BLaER1 treated with 17β-estradiol and CSF1 and Interleukin-3, amounts not matched to agents 10 nM and 100 nM (cell line): ENCODE measurements at regions not wholly inside any gene's neighbourhood (a gene's known extent, or its start where the extent isn't known, plus 50 kb on each side); places are given as distances from the start of the nearest gene placed in this dataset.

Experiments used
- H3K27ac ChIP-seq, 11 experiments: shearing (Covaris generic); formaldehyde crosslinking; 2 replicates each; pipeline ENCODE4 v1.8.1; 2022
- H3K27me3 ChIP-seq, 11 experiments: shearing (Covaris generic); formaldehyde crosslinking; 2 replicates each; pipeline ENCODE4 v1.8.1; 2022
- H3K36me3 ChIP-seq, 11 experiments: shearing (Covaris generic); formaldehyde crosslinking; 2 replicates each; pipeline ENCODE4 v1.8.1; 2022
- H3K4me1 ChIP-seq, 10 experiments: shearing (Covaris generic); formaldehyde crosslinking; 2 replicates each; pipeline ENCODE4 v1.8.1; 2022
- H3K4me2 ChIP-seq, 11 experiments: shearing (Covaris generic); formaldehyde crosslinking; 2 replicates each; pipeline ENCODE4 v1.8.1; 2022
- H3K4me3 ChIP-seq, 10 experiments: shearing (Covaris generic); formaldehyde crosslinking; 2 replicates each; pipeline ENCODE4 v1.8.1; 2022
- H3K9ac ChIP-seq, 11 experiments: shearing (Covaris generic); formaldehyde crosslinking; 2 replicates each; pipeline ENCODE4 v1.8.1; 2022
- H3K9me3 ChIP-seq, 11 experiments: shearing (Covaris generic); formaldehyde crosslinking; replicated peaks in 1 of 11; 2 replicates each; pipeline ENCODE4 v1.8.1; 2022
- H4K20me1 ChIP-seq, 11 experiments: shearing (Covaris generic); formaldehyde crosslinking; 2 replicates each; pipeline ENCODE4 v1.8.1; 2022
- Cebpa-rat ChIP-seq, 11 experiments: shearing (Covaris generic); IDR thresholded peaks; 2 replicates each; pipeline ENCODE4 v1.8.1; 2022

DNA sequence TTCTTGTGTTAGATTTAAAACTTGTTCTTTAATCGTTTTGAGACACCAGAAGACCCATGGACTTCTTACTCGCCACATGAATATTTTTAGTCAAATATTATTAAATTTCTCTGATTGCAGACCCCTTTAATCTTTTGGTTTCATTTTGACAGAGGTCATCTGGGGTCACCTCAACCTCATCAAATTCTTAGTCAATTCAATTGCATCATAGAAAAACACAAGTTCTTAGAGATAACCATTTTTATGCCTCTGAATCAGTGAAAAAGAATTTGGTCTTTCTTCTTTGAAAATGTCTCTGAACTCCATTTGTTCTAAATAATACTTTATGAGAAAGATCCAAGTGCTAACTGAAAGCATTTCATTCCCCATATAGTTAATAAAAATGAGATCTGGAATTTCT lies 55.2 kb upstream of the CBLN4 start:
- no peak overlapping the region for H3K4me2 ChIP-seq
- no peaks in the 10 kb centered on the region for H3K9me3 ChIP-seq
- H3K36me3 ChIP-seq, result no peaks in the 10 kb centered on the region
- H3K9ac ChIP-seq, result no peak overlapping the region
- H3K4me1 ChIP-seq, result no peaks in the 10 kb centered on the region
- H3K4me3 ChIP-seq, result no peak overlapping the region
- no peaks in the 10 kb centered on the region for H4K20me1 ChIP-seq
- H3K27me3 ChIP-seq, result no peaks in the 10 kb centered on the region
- no peak for TF ChIP-seq Cebpa-rat (IDR thresholded peaks at IDR 0.05)
- no peak overlapping the region for H3K27ac ChIP-seq

- H3K9me3 ChIP-seq, result no peaks in the 10 kb centered on the region
- no peak overlapping the region for H3K4me3 ChIP-seq
- no peaks in the 10 kb centered on the region for H3K36me3 ChIP-seq
- H3K4me1 ChIP-seq, result no peaks in the 10 kb centered on the region
- no peaks in the 10 kb centered on the region for H3K27me3 ChIP-seq
- TF ChIP-seq Cebpa-rat (IDR thresholded peaks at IDR 0.05), result no peak
- no peak overlapping the region for H3K27ac ChIP-seq
- no peak overlapping the region for H3K9ac ChIP-seq
- H3K4me2 ChIP-seq, result no peak overlapping the region
- H4K20me1 ChIP-seq, result no peaks in the 10 kb centered on the region
Observed at GRCh38 chr20:56069016-56069415, 63.7 kb upstream of the CBLN4 start.

DNA sequence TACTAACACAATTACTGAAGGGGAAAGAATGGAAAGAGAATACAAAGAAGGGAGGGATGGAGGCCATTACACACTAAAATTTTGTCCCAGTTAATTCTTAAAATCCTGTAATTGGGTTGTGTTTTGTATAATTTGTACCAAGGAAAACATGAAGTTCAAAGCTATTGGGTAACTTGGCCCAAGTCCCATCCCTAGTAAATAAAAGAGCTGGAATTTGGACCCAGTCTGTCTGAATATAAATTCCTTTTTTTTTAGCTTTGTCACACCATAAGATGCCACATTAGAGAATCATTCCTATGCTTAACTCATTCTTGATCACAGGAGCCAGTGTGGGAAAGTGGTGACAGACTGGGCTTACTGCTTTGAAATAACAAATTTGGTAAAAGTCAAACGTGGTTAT lies 66.8 kb upstream of the CBLN4 start:
- no peak overlapping the region for H3K4me2 ChIP-seq
- no peak overlapping the region for H3K27ac ChIP-seq
- no peaks in the 10 kb centered on the region for H3K4me1 ChIP-seq
- no peak overlapping the region for H3K4me3 ChIP-seq
- no peaks in the 10 kb centered on the region for H3K27me3 ChIP-seq
- H3K36me3 ChIP-seq, result no peaks in the 10 kb centered on the region
- no peak overlapping the region for H3K9ac ChIP-seq
- H4K20me1 ChIP-seq, result no peaks in the 10 kb centered on the region
- no peak for TF ChIP-seq Cebpa-rat (IDR thresholded peaks at IDR 0.05)
- no peaks in the 10 kb centered on the region for H3K9me3 ChIP-seq

DNA sequence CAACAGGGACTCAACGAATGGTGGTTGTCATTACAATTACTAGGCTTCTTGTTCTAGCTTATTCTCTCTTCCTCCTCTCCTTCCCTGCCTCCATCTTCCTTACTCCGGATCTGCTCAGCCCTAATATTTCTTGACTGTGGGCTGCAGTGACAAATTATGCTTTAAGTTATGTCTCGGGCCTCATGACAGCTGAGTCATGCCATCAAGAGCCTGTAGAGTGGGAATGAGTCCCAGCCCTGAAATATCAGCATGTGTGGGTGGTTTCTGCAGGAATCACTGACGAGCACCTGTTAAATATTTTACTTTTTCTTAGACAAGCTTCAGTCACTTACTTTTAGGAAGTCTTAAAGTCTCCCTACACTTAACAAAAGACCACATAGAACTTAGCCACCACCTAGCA lies 83.1 kb upstream of the CBLN4 start:
- no peak for TF ChIP-seq Cebpa-rat (IDR thresholded peaks at IDR 0.05)
- Histone ChIP-seq H3K9ac (no peak overlapping the region), H4K20me1 (no peaks in the 10 kb centered on the region), H3K9me3 (peaks cover 4 to 7% (median 5%) of the 10 kb centered on the region in 11 experiments), H3K4me1 (peaks cover 0 to 11% (median 2%) of the 10 kb centered on the region in 10 experiments; a peak in 6 of 20 replicates), H3K27me3 (no peaks in the 10 kb centered on the region), H3K4me3 (no peak overlapping the region), H3K36me3 (no peaks in the 10 kb centered on the region), H3K4me2 (no peak overlapping the region), H3K27ac (no peak overlapping the region)

DNA sequence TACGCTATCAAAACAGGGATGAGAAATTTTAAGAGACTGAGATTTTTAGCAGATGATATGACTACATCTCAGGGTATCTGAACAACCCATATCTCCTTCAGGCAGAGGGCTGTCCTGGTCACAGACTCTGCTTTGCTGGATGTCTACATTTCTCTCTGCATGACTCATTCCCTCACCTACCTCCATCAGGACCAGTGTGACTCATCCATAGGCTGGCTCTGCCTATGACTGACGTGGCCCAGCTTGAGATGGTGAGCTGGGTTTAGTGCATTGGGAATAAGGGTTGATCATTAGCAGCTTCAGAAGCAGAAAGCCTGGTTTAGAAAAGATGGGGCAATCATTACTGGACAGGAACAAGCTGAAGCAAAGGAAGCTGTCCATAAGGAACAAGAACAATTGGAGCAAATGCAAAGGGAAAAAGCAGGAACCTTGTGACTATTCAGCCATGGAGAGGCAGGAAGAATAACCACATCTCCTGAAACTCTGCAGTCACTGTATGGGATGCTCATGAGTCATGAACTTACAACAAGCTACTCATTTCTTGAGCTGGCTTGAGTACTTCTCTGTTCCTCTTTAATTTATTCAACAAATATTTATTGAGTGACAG lies 86.4 kb upstream of the CBLN4 start:
- Histone ChIP-seq H3K4me1 (peaks cover 0 to 11% (median 2%) of the 10 kb centered on the region in 10 experiments; a peak in 6 of 20 replicates), H3K9me3 (peaks cover 28 to 35% (median 30%) of the 10 kb centered on the region in 11 experiments), H3K27ac (no peak overlapping the region), H3K27me3 (no peaks in the 10 kb centered on the region), H3K9ac (no peak overlapping the region), H4K20me1 (no peaks in the 10 kb centered on the region), H3K36me3 (no peaks in the 10 kb centered on the region; a peak in 1 of 22 replicates), H3K4me2 (peak overlapping the region in 1 of 11 experiments; percentile 18; a peak in 1 of 22 replicates), H3K4me3 (no peak overlapping the region)
- TF ChIP-seq Cebpa-rat (IDR thresholded peaks at IDR 0.05), result no peak

- Histone ChIP-seq H3K36me3 (no peaks in the 10 kb centered on the region; a peak in 1 of 22 replicates), H3K4me2 (no peak overlapping the region), H3K27me3 (no peaks in the 10 kb centered on the region), H3K9ac (no peak overlapping the region), H4K20me1 (no peaks in the 10 kb centered on the region), H3K4me1 (peaks cover 0 to 11% (median 2%) of the 10 kb centered on the region in 10 experiments; a peak in 6 of 20 replicates), H3K27ac (no peak overlapping the region), H3K9me3 (peaks cover 28 to 35% (median 30%) of the 10 kb centered on the region in 11 experiments), H3K4me3 (no peak overlapping the region; a peak in 1 of 20 replicates)
- TF ChIP-seq Cebpa-rat (IDR thresholded peaks at IDR 0.05), result no peak
Observed at GRCh38 chr20:56094228-56094627, 88.9 kb upstream of the CBLN4 start.

- peaks cover 16 to 22% (median 19%) of the 10 kb centered on the region in 11 experiments for H3K9me3 ChIP-seq
- H3K27me3 ChIP-seq, result no peaks in the 10 kb centered on the region
- no peak overlapping the region for H3K9ac ChIP-seq
- no peak overlapping the region for H3K4me2 ChIP-seq
- H4K20me1 ChIP-seq, result no peaks in the 10 kb centered on the region
- no peak overlapping the region for H3K4me3 ChIP-seq
- H3K27ac ChIP-seq, result no peak overlapping the region
- no peak for TF ChIP-seq Cebpa-rat (IDR thresholded peaks at IDR 0.05)
- H3K4me1 ChIP-seq, result peaks cover 0 to 6% (median 0%) of the 10 kb centered on the region in 10 experiments; a peak in 3 of 20 replicates
- H3K36me3 ChIP-seq, result no peaks in the 10 kb centered on the region; a peak in 1 of 22 replicates
Observed at GRCh38 chr20:56098981-56099500, 93.7 kb upstream of the CBLN4 start.

GRCh38 chr20:56111961-56112730 lies 106.8 kb upstream of the CBLN4 start:
- no peaks in the 10 kb centered on the region for H4K20me1 ChIP-seq
- H3K4me3 ChIP-seq, result no peak overlapping the region
- no peaks in the 10 kb centered on the region for H3K36me3 ChIP-seq
- no peak overlapping the region for H3K27ac ChIP-seq
- no peak overlapping the region for H3K4me2 ChIP-seq
- H3K9me3 ChIP-seq, result peaks cover 0 to 11% (median 4%) of the 10 kb centered on the region in 11 experiments; a peak in 5 of 22 replicates
- no peak overlapping the region for H3K9ac ChIP-seq
- H3K4me1 ChIP-seq, result no peaks in the 10 kb centered on the region
- no peak for TF ChIP-seq Cebpa-rat (IDR thresholded peaks at IDR 0.05)
- H3K27me3 ChIP-seq, result no peaks in the 10 kb centered on the region

DNA sequence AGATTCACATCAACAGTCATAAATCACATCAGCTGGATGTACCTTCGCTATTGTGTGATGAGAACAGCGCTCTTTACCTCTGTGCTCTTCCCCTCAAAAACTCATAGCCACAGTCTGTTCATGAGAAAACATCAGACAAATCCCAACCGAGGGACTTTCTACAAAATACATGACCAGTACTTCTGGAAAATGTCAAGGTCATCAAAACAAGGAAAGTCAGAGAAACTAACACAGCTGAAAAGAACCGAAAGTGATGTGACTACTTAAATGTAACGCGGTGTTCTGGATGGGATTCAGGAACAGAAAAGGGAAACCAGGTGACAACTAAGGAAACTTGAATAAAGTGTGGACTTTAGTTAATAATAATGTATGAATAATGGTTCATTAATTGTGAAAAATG lies 112.0 kb upstream of the CBLN4 start:
- H3K27ac ChIP-seq, result no peak overlapping the region
- H3K9ac ChIP-seq, result no peak overlapping the region
- TF ChIP-seq Cebpa-rat (IDR thresholded peaks at IDR 0.05), result no peak
- H3K4me2 ChIP-seq, result no peak overlapping the region
- no peaks in the 10 kb centered on the region for H3K27me3 ChIP-seq
- no peaks in the 10 kb centered on the region for H4K20me1 ChIP-seq
- H3K9me3 ChIP-seq, result peaks cover 0 to 11% (median 4%) of the 10 kb centered on the region in 11 experiments; a peak in 5 of 22 replicates
- no peak overlapping the region for H3K4me3 ChIP-seq
- H3K36me3 ChIP-seq, result no peaks in the 10 kb centered on the region
- H3K4me1 ChIP-seq, result no peaks in the 10 kb centered on the region
